ENCODE measurements at regions not wholly inside any gene's neighbourhood (a gene's known extent, or its start where the extent isn't known, plus 50 kb on each side); places are given as distances from the start of the nearest gene placed in this dataset.

DNA sequence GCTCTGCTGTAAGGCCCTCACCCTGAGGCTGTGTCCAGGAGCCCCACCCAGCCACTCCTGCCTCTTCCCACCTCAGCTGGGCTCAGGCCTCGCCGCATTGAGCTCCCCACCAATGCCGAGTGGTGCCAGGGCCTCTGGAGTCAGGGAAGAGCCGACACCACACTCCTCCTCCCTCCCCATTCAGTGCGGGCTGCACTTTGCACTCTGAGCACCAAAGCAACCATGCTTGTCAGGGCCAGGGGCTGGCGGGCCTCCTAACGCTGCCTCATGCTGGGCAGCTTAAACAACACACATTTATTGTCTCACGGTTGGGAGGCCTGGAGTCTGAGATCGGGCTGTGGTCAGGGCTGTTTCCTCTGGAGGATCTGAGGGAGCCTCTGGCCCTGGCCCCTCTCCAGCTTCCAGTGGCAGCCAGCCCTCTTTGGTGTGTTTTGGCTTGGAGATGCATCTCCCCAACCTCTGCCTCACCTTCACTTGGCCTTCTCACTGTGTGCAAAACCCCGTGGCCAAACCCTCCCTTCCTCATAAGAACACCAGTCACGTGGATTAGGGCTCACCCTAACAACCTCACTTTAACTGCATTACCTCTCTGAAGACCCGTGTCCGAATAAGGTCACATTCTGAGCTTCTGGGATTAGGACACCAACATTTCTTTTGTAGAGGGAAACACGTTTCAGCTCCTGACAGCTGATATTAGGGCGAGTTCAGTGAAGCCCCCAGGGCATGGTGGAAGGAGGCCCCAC lies 157.8 kb downstream of the MED10 start:
- Histone ChIP-seq H3K9ac (ENCODE audit: low read length) (no peak overlapping the region), H3K36me3 (ENCODE audit: low read depth, low read length) (no peaks in the 10 kb centered on the region), H3K27ac (ENCODE audit: low read length) (no peak overlapping the region), H3K79me2 (ENCODE audit: low read length) (no peaks in the 10 kb centered on the region), H3K9me3 (ENCODE audit: low read length) (no peaks in the 10 kb centered on the region), H3K4me1 (ENCODE audit: insufficient read depth, low read length) (peaks cover 4% of the 10 kb centered on the region), H2AFZ (ENCODE audit: low read length) (no peak overlapping the region), H3K4me2 (ENCODE audit: low read length) (no peak overlapping the region), H3F3A (ENCODE audit: low read length, unreplicated experiment) (no peaks in the 10 kb centered on the region), H3K4me3 (ENCODE audit: low read length) (no peak overlapping the region), H3K9me2 (replicated peaks; ENCODE audit: low read length) (no peaks in the 10 kb centered on the region), H4K20me1 (ENCODE audit: low read length) (no peaks in the 10 kb centered on the region), H3K27me3 (ENCODE audit: low read length) (no peaks in the 10 kb centered on the region)
- CTCF ChIA-PET: no interaction called here
- ATAC-seq (no peak), DNase-seq (no peak)
- TF ChIP-seq EZH2phosphoT487 (IDR thresholded peaks at IDR 0.05; ENCODE audit: borderline replicate concordance, low read length) (no peak), EZH2 (IDR thresholded peaks at IDR 0.05; ENCODE audit: low read length, unreplicated experiment) (no peak)
- POLR2A ChIA-PET (ENCODE audit: unreplicated experiment): no interaction called here
- no TSS peak for BruUV-seq (replicated peaks)
- intact Hi-C loops (cut with micrococcal nuclease): no loop called here

- Histone ChIP-seq H3K4me3 (ENCODE audit: low read length) (no peak overlapping the region), H3K27me3 (ENCODE audit: low read length) (no peaks in the 10 kb centered on the region), H4K20me1 (ENCODE audit: low read length) (no peaks in the 10 kb centered on the region), H3K9me3 (ENCODE audit: low read length) (no peaks in the 10 kb centered on the region), H3K27ac (ENCODE audit: low read length) (no peak overlapping the region), H3K36me3 (ENCODE audit: low read depth, low read length) (no peaks in the 10 kb centered on the region), H3K9me2 (replicated peaks; ENCODE audit: low read length) (no peaks in the 10 kb centered on the region), H3K4me1 (ENCODE audit: insufficient read depth, low read length) (no peaks in the 10 kb centered on the region), H3K79me2 (ENCODE audit: low read length) (no peaks in the 10 kb centered on the region), H2AFZ (ENCODE audit: low read length) (no peak overlapping the region), H3K9ac (ENCODE audit: low read length) (no peak overlapping the region), H3K4me2 (ENCODE audit: low read length) (no peak overlapping the region), H3F3A (ENCODE audit: low read length, unreplicated experiment) (no peaks in the 10 kb centered on the region)
- no peak for TF ChIP-seq EZH2 (IDR thresholded peaks at IDR 0.05; ENCODE audit: low read length, unreplicated experiment)
- no peak for TF ChIP-seq EZH2phosphoT487 (IDR thresholded peaks at IDR 0.05; ENCODE audit: borderline replicate concordance, low read length)
- TF ChIP-seq CTCF (conservative IDR thresholded peaks at IDR 0.05; ENCODE audit: low read depth, low read length): no peak
- ATAC-seq (no peak), DNase-seq (no peak)
- CTCF ChIA-PET: no interaction called here
- BruUV-seq (replicated peaks): no TSS peak
- POLR2A ChIA-PET (ENCODE audit: unreplicated experiment): no interaction called here
- intact Hi-C loops (cut with micrococcal nuclease): no loop called here
These were observed 159.8 kb downstream of the MED10 start for GRCh38 chr5:6218517-6218916.

DNA sequence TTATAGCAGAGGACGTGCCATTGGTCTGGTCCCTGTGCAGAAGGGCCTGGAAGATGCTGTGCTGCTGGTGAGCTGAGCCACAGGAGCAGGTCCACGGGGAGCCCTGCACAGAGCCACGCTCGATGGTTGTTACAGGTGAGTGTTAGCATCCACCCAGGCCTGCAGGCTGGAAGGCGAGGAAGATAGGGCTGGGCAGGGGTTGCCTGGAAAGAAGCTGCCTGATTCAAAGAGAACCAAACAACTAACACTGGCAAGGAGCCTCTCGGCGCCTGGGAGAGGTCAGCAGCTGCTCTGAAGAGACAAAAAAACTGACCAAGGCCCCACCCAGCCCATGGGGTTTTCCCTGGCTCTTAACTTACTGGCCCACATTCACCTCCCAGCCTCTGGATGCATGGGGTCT lies 160.2 kb downstream of the MED10 start:
- Histone ChIP-seq H3K4me1 (ENCODE audit: insufficient read depth, low read length) (no peaks in the 10 kb centered on the region), H3K4me3 (ENCODE audit: low read length) (no peak overlapping the region), H3F3A (ENCODE audit: low read length, unreplicated experiment) (no peaks in the 10 kb centered on the region), H3K27me3 (ENCODE audit: low read length) (no peaks in the 10 kb centered on the region), H3K9me2 (replicated peaks; ENCODE audit: low read length) (no peaks in the 10 kb centered on the region), H3K79me2 (ENCODE audit: low read length) (no peaks in the 10 kb centered on the region), H3K4me2 (ENCODE audit: low read length) (no peak overlapping the region), H2AFZ (ENCODE audit: low read length) (no peak overlapping the region), H3K27ac (ENCODE audit: low read length) (no peak overlapping the region), H3K9me3 (ENCODE audit: low read length) (no peaks in the 10 kb centered on the region), H4K20me1 (ENCODE audit: low read length) (no peaks in the 10 kb centered on the region), H3K9ac (ENCODE audit: low read length) (no peak overlapping the region), H3K36me3 (ENCODE audit: low read depth, low read length) (no peaks in the 10 kb centered on the region)
- intact Hi-C loops (cut with micrococcal nuclease): no loop called here
- DNase-seq: no peak
- ATAC-seq: no peak
- POLR2A ChIA-PET (ENCODE audit: unreplicated experiment): no interaction called here
- no TSS peak for BruUV-seq (replicated peaks)
- no peak for TF ChIP-seq EZH2phosphoT487 (IDR thresholded peaks at IDR 0.05; ENCODE audit: borderline replicate concordance, low read length)
- CTCF ChIA-PET: no interaction called here

All from PC-3 (cell line).